Mucosa of descending colon (tissue), 3 donors: ENCODE measurements at regions not wholly inside any gene's neighbourhood (a gene's known extent, or its start where the extent isn't known, plus 50 kb on each side); places are given as distances from the start of the nearest gene placed in this dataset.

Experiments
- ATAC-seq: fragments of 200-7000 bp; cut with Tn5 transposase; one replicate; pipeline ENCODE4 v1.9.1; 2020; ENCODE audit warnings: mild to moderate bottlenecking, moderate library complexity
- DNase-seq, 3 donors: peaks; one replicate each; pipeline ENCODE4 v3.0.0-alpha.2; 2020
- H3K36me3 ChIP-seq: fragments of 200-600 bp; one replicate; pipeline ENCODE4 v1.8.0; 2021; ENCODE audit warnings: low read depth, mild to moderate bottlenecking
- H3K4me1 ChIP-seq: fragments of 200-600 bp; one replicate; pipeline ENCODE4 v1.8.0; 2021; ENCODE audit warnings: low read depth, mild to moderate bottlenecking
- H3K4me3 ChIP-seq: fragments of 200-600 bp; one replicate; pipeline ENCODE4 v1.8.0; 2021; ENCODE audit warnings: mild to moderate bottlenecking
- H3K9me3 ChIP-seq: fragments of 200-600 bp; one replicate; pipeline ENCODE4 v1.8.0; 2021; ENCODE audit warnings: mild to moderate bottlenecking
- intact Hi-C, 2 donors: fragments of 100-400 bp; cut with DNase I in 1 of 2; cut with micrococcal nuclease in 1 of 2; formaldehyde crosslinking; loops; one replicate each; pipeline versions ENCODE4 v1.11.0 to v1.11.1; 2022; cut with DNase I, micrococcal nuclease
- TF ChIP-seq, protein P1 (sequence below): fragments of 200-600 bp; IDR thresholded peaks from one replicate; pipeline ENCODE4 v1.8.0; 2022; ENCODE audit warnings: antibody characterized with exemption, mild to moderate bottlenecking
- donor health status: DM: no; HTN: no; CAD: no; lungs with moderate emphysema.
- donor health status: DM: no; HTN: no; CAD: no.
- donor health status: DM: no; HTN: yes; CAD: no.

- Histone ChIP-seq H3K36me3 (no peaks in the 10 kb centered on the region), H3K4me3 (no peak overlapping the region), H3K9me3 (no peaks in the 10 kb centered on the region), H3K4me1 (no peaks in the 10 kb centered on the region)
- ATAC-seq = no peak
- no peak for DNase-seq
- intact Hi-C loops = no loop called here
- TF ChIP-seq, protein P1, sequence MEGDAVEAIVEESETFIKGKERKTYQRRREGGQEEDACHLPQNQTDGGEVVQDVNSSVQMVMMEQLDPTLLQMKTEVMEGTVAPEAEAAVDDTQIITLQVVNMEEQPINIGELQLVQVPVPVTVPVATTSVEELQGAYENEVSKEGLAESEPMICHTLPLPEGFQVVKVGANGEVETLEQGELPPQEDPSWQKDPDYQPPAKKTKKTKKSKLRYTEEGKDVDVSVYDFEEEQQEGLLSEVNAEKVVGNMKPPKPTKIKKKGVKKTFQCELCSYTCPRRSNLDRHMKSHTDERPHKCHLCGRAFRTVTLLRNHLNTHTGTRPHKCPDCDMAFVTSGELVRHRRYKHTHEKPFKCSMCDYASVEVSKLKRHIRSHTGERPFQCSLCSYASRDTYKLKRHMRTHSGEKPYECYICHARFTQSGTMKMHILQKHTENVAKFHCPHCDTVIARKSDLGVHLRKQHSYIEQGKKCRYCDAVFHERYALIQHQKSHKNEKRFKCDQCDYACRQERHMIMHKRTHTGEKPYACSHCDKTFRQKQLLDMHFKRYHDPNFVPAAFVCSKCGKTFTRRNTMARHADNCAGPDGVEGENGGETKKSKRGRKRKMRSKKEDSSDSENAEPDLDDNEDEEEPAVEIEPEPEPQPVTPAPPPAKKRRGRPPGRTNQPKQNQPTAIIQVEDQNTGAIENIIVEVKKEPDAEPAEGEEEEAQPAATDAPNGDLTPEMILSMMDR = no peak
These were observed 163.9 kb downstream of the PTCSC3 start for GRCh38 chr14:36012621-36013020.

- intact Hi-C loops = no loop called here
- Histone ChIP-seq H3K4me1 (no peaks in the 10 kb centered on the region), H3K4me3 (no peak overlapping the region), H3K9me3 (no peaks in the 10 kb centered on the region), H3K36me3 (no peaks in the 10 kb centered on the region)
- TF ChIP-seq, protein P1 = no peak
- no peak for ATAC-seq
- DNase-seq = no peak
These were observed 166.9 kb downstream of the PTCSC3 start for GRCh38 chr14:36009643-36010042.

DNA sequence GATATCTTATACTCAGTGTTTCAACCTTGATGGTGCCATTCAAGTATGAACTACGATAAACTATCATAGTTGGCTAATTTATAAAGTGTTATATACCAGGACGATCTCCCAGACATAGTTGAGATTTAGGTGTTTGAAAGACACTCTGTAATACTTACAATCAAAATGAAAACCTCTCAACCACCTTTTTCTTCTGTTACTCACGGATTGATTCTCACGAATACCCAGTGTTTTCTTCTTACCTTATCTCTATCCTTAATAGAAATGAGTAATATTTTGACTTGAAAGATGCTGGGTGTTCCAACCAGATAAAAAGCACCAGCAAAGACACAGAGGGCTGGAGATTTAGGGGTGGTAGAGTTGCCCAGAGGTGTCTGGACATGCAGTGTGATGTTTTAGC is 169.9 kb downstream of the PTCSC3 start:
- Histone ChIP-seq H3K9me3 (no peaks in the 10 kb centered on the region), H3K36me3 (no peaks in the 10 kb centered on the region), H3K4me1 (no peaks in the 10 kb centered on the region), H3K4me3 (no peak overlapping the region)
- DNase-seq = no peak
- intact Hi-C loops = no loop called here
- TF ChIP-seq, protein P1 = no peak
- no peak for ATAC-seq

GRCh38 chr14:36005670-36006069 is 170.9 kb downstream of the PTCSC3 start:
- intact Hi-C loops = no loop called here
- TF ChIP-seq, protein P1 = no peak
- ATAC-seq (no peak), DNase-seq (no peak)
- Histone ChIP-seq H3K9me3 (no peaks in the 10 kb centered on the region), H3K4me1 (no peaks in the 10 kb centered on the region), H3K36me3 (no peaks in the 10 kb centered on the region), H3K4me3 (no peak overlapping the region)

- no peaks in the 10 kb centered on the region for H3K4me1 ChIP-seq
- no peaks in the 10 kb centered on the region for H3K36me3 ChIP-seq
- intact Hi-C loops = no loop called here
- H3K9me3 ChIP-seq = no peaks in the 10 kb centered on the region
- no peak for DNase-seq
- no peak overlapping the region for H3K4me3 ChIP-seq
- no peak for ATAC-seq
- TF ChIP-seq, protein P1 = no peak
These were observed 174.6 kb downstream of the PTCSC3 start for GRCh38 chr14:36001936-36002335.

GRCh38 chr14:35999294-35999693 is 173.2 kb downstream of the BRMS1L start:
- Histone ChIP-seq H3K4me1 (no peaks in the 10 kb centered on the region), H3K4me3 (no peak overlapping the region), H3K36me3 (no peaks in the 10 kb centered on the region), H3K9me3 (no peaks in the 10 kb centered on the region)
- no peak for DNase-seq
- no peak for ATAC-seq
- intact Hi-C loops = no loop called here
- TF ChIP-seq, protein P1 = no peak
